ENCODE measurements at regions not wholly inside any gene's neighbourhood (a gene's known extent, or its start where the extent isn't known, plus 50 kb on each side); places are given as distances from the start of the nearest gene placed in this dataset.

GRCh38 chr9:82745919-82746318, 317.0 kb downstream of the RASEF start:
- TF ChIP-seq CTCF (tag by site-specific recombination; IDR thresholded peaks at IDR 0.05) (no peak), ZNF624 (tag by site-specific recombination; IDR thresholded peaks at IDR 0.05) (no peak), ZBTB7A (tag by site-specific recombination; IDR thresholded peaks at IDR 0.05; ENCODE audit: low read depth) (no peak), ZNF777 (tag by site-specific recombination; IDR thresholded peaks at IDR 0.05; ENCODE audit: borderline replicate concordance) (no peak), GLI4 (tag by site-specific recombination; IDR thresholded peaks at IDR 0.05) (no peak), TRIM28 (IDR thresholded peaks at IDR 0.05; ENCODE audit: borderline replicate concordance, low read length) (no peak), ZNF133 (tag by site-specific recombination; IDR thresholded peaks at IDR 0.05) (no peak)
